ENCODE measurements at regions not wholly inside any gene's neighbourhood (a gene's known extent, or its start where the extent isn't known, plus 50 kb on each side); places are given as distances from the start of the nearest gene placed in this dataset.

GRCh38 chr6:6704103-6705060 is 115.9 kb downstream of the LY86 start:
- no peaks in the 10 kb centered on the region for H3K9me3 ChIP-seq (ENCODE audit: insufficient read depth, low read depth, low read length)
- H3K4me3 ChIP-seq (ENCODE audit: low read length): no peak overlapping the region
- no peak overlapping the region for H3K9ac ChIP-seq (ENCODE audit: low read depth, low read length)
- H3K36me3 ChIP-seq (ENCODE audit: insufficient read depth, low read depth, low read length): no peaks in the 10 kb centered on the region
- no peaks in the 10 kb centered on the region for H3K4me1 ChIP-seq (ENCODE audit: insufficient read depth, low read length)
- no peaks in the 10 kb centered on the region for H3K27me3 ChIP-seq (ENCODE audit: insufficient read depth, low read length)
- H3K27ac ChIP-seq (ENCODE audit: low read length): no peak overlapping the region

- Histone ChIP-seq H3K9ac (ENCODE audit: low read depth, low read length) (no peak overlapping the region), H3K27ac (ENCODE audit: low read length) (no peak overlapping the region), H3K27me3 (ENCODE audit: insufficient read depth, low read length) (no peaks in the 10 kb centered on the region), H3K9me3 (ENCODE audit: insufficient read depth, low read depth, low read length) (no peaks in the 10 kb centered on the region), H3K36me3 (ENCODE audit: insufficient read depth, low read depth, low read length) (no peaks in the 10 kb centered on the region), H3K4me1 (ENCODE audit: insufficient read depth, low read length) (no peaks in the 10 kb centered on the region), H3K4me3 (ENCODE audit: low read length) (no peak overlapping the region)
These were observed 116.5 kb downstream of the LY86 start for GRCh38 chr6:6705061-6705425.

- Histone ChIP-seq H3K27ac (ENCODE audit: low read length) (no peak overlapping the region), H3K4me3 (ENCODE audit: low read length) (no peak overlapping the region), H3K9ac (ENCODE audit: low read depth, low read length) (no peak overlapping the region), H3K4me1 (ENCODE audit: insufficient read depth, low read length) (no peaks in the 10 kb centered on the region), H3K27me3 (ENCODE audit: insufficient read depth, low read length) (no peaks in the 10 kb centered on the region), H3K36me3 (ENCODE audit: insufficient read depth, low read depth, low read length) (no peaks in the 10 kb centered on the region), H3K9me3 (ENCODE audit: insufficient read depth, low read depth, low read length) (no peaks in the 10 kb centered on the region)
These were observed 117.6 kb downstream of the LY86 start for GRCh38 chr6:6705915-6706675.

- Histone ChIP-seq H3K27me3 (ENCODE audit: insufficient read depth, low read length) (no peaks in the 10 kb centered on the region), H3K27ac (ENCODE audit: low read length) (no peak overlapping the region), H3K36me3 (ENCODE audit: insufficient read depth, low read depth, low read length) (no peaks in the 10 kb centered on the region), H3K9me3 (ENCODE audit: insufficient read depth, low read depth, low read length) (no peaks in the 10 kb centered on the region), H3K9ac (ENCODE audit: low read depth, low read length) (no peak overlapping the region), H3K4me1 (ENCODE audit: insufficient read depth, low read length) (no peaks in the 10 kb centered on the region), H3K4me3 (ENCODE audit: low read length) (no peak overlapping the region)
These were observed 118.6 kb downstream of the LY86 start for GRCh38 chr6:6707143-6707542.

GRCh38 chr6:6709106-6709505 is 120.6 kb downstream of the LY86 start:
- Histone ChIP-seq H3K9me3 (ENCODE audit: insufficient read depth, low read depth, low read length) (no peaks in the 10 kb centered on the region), H3K4me1 (ENCODE audit: insufficient read depth, low read length) (no peaks in the 10 kb centered on the region), H3K36me3 (ENCODE audit: insufficient read depth, low read depth, low read length) (no peaks in the 10 kb centered on the region)

GRCh38 chr6:6711031-6711785 is 122.7 kb downstream of the LY86 start:
- Histone ChIP-seq H3K9me3 (ENCODE audit: insufficient read depth, low read depth, low read length) (no peaks in the 10 kb centered on the region), H3K27me3 (ENCODE audit: insufficient read depth, low read length) (no peaks in the 10 kb centered on the region), H3K9ac (ENCODE audit: low read depth, low read length) (no peak overlapping the region), H3K27ac (ENCODE audit: low read length) (no peak overlapping the region), H3K4me1 (ENCODE audit: insufficient read depth, low read length) (peaks cover 5% of the 10 kb centered on the region; the same call in 1 of the 2 replicates), H3K36me3 (ENCODE audit: insufficient read depth, low read depth, low read length) (no peaks in the 10 kb centered on the region), H3K4me3 (ENCODE audit: low read length) (no peak overlapping the region)

More at GRCh38 chr6:6709106-6709505, 120.6 kb downstream of the LY86 start:
- Histone ChIP-seq H3K27me3 (ENCODE audit: insufficient read depth, low read length) (no peaks in the 10 kb centered on the region), H3K27ac (ENCODE audit: low read length) (no peak overlapping the region), H3K4me3 (ENCODE audit: low read length) (no peak overlapping the region), H3K9ac (ENCODE audit: low read depth, low read length) (no peak overlapping the region)

- Histone ChIP-seq H3K4me3 (ENCODE audit: low read length) (no peak overlapping the region), H3K27ac (ENCODE audit: low read length) (no peak overlapping the region), H3K9me3 (ENCODE audit: insufficient read depth, low read depth, low read length) (no peaks in the 10 kb centered on the region), H3K27me3 (ENCODE audit: insufficient read depth, low read length) (no peaks in the 10 kb centered on the region), H3K36me3 (ENCODE audit: insufficient read depth, low read depth, low read length) (no peaks in the 10 kb centered on the region), H3K4me1 (ENCODE audit: insufficient read depth, low read length) (peaks cover 5% of the 10 kb centered on the region; the same call in 1 of the 2 replicates), H3K9ac (ENCODE audit: low read depth, low read length) (no peak overlapping the region)
These were observed 123.4 kb downstream of the LY86 start for GRCh38 chr6:6711832-6712448.

GRCh38 chr6:6712449-6713403 is 124.2 kb downstream of the LY86 start:
- Histone ChIP-seq H3K4me3 (ENCODE audit: low read length) (no peak overlapping the region), H3K9ac (ENCODE audit: low read depth, low read length) (no peak overlapping the region), H3K9me3 (ENCODE audit: insufficient read depth, low read depth, low read length) (no peaks in the 10 kb centered on the region), H3K27me3 (ENCODE audit: insufficient read depth, low read length) (no peaks in the 10 kb centered on the region), H3K4me1 (ENCODE audit: insufficient read depth, low read length) (peaks cover 5% of the 10 kb centered on the region; the same call in 1 of the 2 replicates), H3K27ac (ENCODE audit: low read length) (no peak overlapping the region), H3K36me3 (ENCODE audit: insufficient read depth, low read depth, low read length) (no peaks in the 10 kb centered on the region)

- Histone ChIP-seq H3K27ac (ENCODE audit: low read length) (no peak overlapping the region), H3K4me1 (ENCODE audit: insufficient read depth, low read length) (peaks cover 5% of the 10 kb centered on the region; the same call in 1 of the 2 replicates), H3K36me3 (ENCODE audit: insufficient read depth, low read depth, low read length) (no peaks in the 10 kb centered on the region), H3K9me3 (ENCODE audit: insufficient read depth, low read depth, low read length) (no peaks in the 10 kb centered on the region), H3K9ac (ENCODE audit: low read depth, low read length) (no peak overlapping the region), H3K27me3 (ENCODE audit: insufficient read depth, low read length) (no peaks in the 10 kb centered on the region), H3K4me3 (ENCODE audit: low read length) (no peak overlapping the region)
These were observed 125.1 kb downstream of the LY86 start for GRCh38 chr6:6713657-6714056.

GRCh38 chr6:6714118-6714897 is 125.8 kb downstream of the LY86 start:
- Histone ChIP-seq H3K4me1 (ENCODE audit: insufficient read depth, low read length) (peaks cover 5% of the 10 kb centered on the region; the same call in 1 of the 2 replicates), H3K27ac (ENCODE audit: low read length) (no peak overlapping the region), H3K9me3 (ENCODE audit: insufficient read depth, low read depth, low read length) (no peaks in the 10 kb centered on the region), H3K9ac (ENCODE audit: low read depth, low read length) (no peak overlapping the region), H3K27me3 (ENCODE audit: insufficient read depth, low read length) (no peaks in the 10 kb centered on the region), H3K36me3 (ENCODE audit: insufficient read depth, low read depth, low read length) (no peaks in the 10 kb centered on the region), H3K4me3 (ENCODE audit: low read length) (no peak overlapping the region)
